Gastrocnemius medialis (tissue), 4 donors: ENCODE measurements at regions not wholly inside any gene's neighbourhood (a gene's known extent, or its start where the extent isn't known, plus 50 kb on each side); places are given as distances from the start of the nearest gene placed in this dataset.

Source experiments
- POLR2A ChIP-seq, 2 donors: fragments of 450-650 bp; IDR thresholded peaks; one replicate each; pipeline ENCODE4 v1.6.1; 2017; ENCODE audit warnings: antibody characterized with exemption in 2 of 2, mild to moderate bottlenecking in 2 of 2, moderate library complexity in 2 of 2
- TF ChIP-seq, protein P1 (sequence below), 5 experiments: fragments of 450-650 bp in 3 of 5; fragments of 200-600 bp in 2 of 5; sonication (generic) in 2 of 5; IDR thresholded peaks in 4 of 5; conservative IDR thresholded peaks in 1 of 5; 1 replicate in 4 of 5; 2 replicates in 1 of 5; pipeline ENCODE4 v1.5.1; 2016 to 2019; ENCODE audit warnings: antibody characterized with exemption in 5 of 5, mild to moderate bottlenecking in 3 of 5, moderate library complexity in 3 of 5

DNA sequence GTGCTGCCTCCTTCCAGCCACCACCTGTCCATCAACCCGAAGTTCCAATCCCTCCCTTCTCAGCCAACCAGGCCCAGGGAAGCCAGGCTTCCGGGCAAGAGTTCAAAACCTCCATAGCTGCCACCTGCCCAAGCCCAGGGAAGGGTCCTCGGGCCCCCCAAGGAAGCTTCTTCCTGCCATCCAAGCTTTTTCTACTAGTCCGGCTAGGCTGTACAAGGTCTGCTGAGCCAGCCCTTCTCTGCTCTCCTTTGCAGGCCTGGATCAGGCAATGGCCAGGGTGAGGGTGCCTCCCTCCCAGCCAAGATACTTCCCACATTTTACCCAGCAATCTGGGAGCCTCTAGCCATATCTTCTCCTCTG is 96.2 kb downstream of the PJA1 start:
- TF ChIP-seq, protein P1, sequence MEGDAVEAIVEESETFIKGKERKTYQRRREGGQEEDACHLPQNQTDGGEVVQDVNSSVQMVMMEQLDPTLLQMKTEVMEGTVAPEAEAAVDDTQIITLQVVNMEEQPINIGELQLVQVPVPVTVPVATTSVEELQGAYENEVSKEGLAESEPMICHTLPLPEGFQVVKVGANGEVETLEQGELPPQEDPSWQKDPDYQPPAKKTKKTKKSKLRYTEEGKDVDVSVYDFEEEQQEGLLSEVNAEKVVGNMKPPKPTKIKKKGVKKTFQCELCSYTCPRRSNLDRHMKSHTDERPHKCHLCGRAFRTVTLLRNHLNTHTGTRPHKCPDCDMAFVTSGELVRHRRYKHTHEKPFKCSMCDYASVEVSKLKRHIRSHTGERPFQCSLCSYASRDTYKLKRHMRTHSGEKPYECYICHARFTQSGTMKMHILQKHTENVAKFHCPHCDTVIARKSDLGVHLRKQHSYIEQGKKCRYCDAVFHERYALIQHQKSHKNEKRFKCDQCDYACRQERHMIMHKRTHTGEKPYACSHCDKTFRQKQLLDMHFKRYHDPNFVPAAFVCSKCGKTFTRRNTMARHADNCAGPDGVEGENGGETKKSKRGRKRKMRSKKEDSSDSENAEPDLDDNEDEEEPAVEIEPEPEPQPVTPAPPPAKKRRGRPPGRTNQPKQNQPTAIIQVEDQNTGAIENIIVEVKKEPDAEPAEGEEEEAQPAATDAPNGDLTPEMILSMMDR (IDR thresholded peaks at IDR 0.05 in 4 of 5, conservative IDR thresholded peaks at IDR 0.05 in 1 of 5) = no peak
- TF ChIP-seq POLR2A (IDR thresholded peaks at IDR 0.05) = no peak
